AG04449 (cell line): ENCODE measurements at regions not wholly inside any gene's neighbourhood (a gene's known extent, or its start where the extent isn't known, plus 50 kb on each side); places are given as distances from the start of the nearest gene placed in this dataset.

Experiments
- CTCF ChIA-PET: fragments of 350-600 bp; formaldehyde crosslinking; extraction: SDS; loops from one replicate; lab custom pipeline; 2021; ENCODE audit warnings: antibody characterized with exemption; lab: Yijun Ruan, JAX
- POLR2A ChIA-PET: fragments of 400-600, 350-600 bp; formaldehyde crosslinking; extraction: SDS; loops from one replicate; lab custom pipeline; 2020; ENCODE audit warnings: antibody characterized with exemption, inconsistent platforms; lab: Yijun Ruan, JAX
- DNase-seq: peaks from one replicate; pipeline ENCODE4 v3.0.0-alpha.2; 2010; ENCODE audit warnings: low read depth, low spot score
- H3K4me3 ChIP-seq: 2 replicates; pipeline ENCODE4 v1.5.1; 2011; ENCODE audit warnings: low read depth, mild to moderate bottlenecking, control low read depth, low read length
- TF ChIP-seq, protein P1 (sequence below): IDR thresholded peaks from one replicate; pipeline ENCODE4 v1.5.1; 2011; ENCODE audit warnings: mild to moderate bottlenecking, moderate library complexity, low read length, control low read depth, inconsistent platforms; ENCODE audit not compliant: insufficient read depth; ENCODE audit errors: missing control alignments

DNA sequence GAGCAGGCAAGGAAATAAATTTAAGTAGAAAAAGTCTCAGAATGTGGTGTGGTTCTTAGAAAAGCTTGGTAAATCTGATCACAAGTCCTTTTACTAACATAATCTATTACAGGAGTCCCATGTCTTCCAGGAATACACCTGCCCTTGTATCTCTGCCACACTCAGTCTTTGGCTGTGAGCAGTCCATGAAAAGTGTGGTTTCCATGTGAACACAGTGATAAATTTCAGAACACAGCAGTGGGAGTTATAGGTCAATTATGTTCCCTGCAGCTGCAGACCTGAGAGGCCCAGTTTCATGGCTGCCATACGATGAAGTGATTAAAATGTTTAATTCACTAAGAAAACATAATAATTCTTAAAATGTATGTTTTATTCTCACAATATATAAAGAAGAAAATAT, 366.9 kb upstream of the STAC start:
- TF ChIP-seq, protein P1, sequence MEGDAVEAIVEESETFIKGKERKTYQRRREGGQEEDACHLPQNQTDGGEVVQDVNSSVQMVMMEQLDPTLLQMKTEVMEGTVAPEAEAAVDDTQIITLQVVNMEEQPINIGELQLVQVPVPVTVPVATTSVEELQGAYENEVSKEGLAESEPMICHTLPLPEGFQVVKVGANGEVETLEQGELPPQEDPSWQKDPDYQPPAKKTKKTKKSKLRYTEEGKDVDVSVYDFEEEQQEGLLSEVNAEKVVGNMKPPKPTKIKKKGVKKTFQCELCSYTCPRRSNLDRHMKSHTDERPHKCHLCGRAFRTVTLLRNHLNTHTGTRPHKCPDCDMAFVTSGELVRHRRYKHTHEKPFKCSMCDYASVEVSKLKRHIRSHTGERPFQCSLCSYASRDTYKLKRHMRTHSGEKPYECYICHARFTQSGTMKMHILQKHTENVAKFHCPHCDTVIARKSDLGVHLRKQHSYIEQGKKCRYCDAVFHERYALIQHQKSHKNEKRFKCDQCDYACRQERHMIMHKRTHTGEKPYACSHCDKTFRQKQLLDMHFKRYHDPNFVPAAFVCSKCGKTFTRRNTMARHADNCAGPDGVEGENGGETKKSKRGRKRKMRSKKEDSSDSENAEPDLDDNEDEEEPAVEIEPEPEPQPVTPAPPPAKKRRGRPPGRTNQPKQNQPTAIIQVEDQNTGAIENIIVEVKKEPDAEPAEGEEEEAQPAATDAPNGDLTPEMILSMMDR = no peak
- POLR2A ChIA-PET = no interaction called here

DNA sequence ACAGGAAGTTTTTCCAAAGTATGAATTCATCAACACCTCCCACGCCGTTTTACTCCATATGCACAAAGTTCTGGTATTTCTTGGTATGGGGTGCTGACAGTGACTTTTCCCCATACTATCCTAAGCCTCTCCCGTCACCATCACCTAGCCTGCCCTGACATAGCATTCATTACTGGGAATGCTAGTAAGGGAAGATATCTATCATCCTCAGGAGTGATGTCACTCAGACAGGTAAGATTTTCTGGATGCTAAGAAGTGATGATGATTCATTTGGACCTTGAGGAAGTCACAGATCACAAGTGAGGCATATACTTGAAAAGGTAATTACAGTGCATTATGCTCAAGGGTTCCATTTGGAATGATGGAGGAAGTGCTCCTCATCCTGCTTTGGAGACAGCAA, 355.1 kb upstream of the STAC start:
- DNase-seq = no peak
- ChIA-PET CTCF (no interaction called here), POLR2A (no interaction called here)
- TF ChIP-seq, protein P1 = no peak
- no peak overlapping the region for H3K4me3 ChIP-seq

More for the DNA sequence above, 366.9 kb upstream of the STAC start:
- H3K4me3 ChIP-seq = no peak overlapping the region
- no peak for DNase-seq
- CTCF ChIA-PET = no interaction called here

DNA sequence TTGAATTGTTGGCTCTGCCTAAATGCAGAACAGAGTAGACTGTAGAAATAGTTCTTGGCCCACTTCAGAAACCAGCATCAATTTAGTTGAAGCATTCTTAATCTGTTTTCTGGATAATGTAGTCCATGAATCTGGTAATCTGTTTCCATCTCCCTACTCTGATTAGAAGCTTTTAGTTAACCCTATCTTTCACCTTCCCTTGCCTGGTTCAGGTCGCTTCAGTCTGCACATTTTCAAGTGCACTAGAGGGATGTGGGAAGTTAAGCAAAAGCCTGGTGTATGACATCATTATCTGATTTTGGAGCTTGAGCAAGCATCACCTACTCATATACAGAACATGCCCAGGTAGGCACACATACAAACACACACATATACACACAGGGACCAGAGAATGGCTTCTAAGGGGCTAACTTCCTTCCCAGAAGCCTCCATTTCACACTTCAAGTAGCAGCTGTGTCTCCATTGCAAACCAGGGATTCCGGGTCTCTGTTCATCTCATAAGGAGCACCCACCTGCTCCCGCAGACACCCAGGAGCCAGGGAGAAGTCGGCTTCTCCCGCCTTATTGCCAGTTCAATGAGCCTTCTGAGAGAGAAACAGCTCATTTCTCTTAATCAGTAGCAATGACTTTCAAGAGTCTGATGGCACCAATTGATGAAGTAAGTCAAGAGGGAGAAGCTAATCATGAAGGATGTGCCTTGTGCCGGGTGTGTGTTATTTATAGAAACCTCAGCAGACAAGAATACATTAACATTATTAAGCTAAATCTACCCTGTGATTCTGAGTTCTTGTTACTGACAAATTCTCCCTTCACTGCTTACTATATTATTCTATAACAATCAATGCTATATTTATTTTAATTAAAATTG, 347.9 kb upstream of the STAC start:
- ChIA-PET CTCF (no interaction called here), POLR2A (no interaction called here)
- DNase-seq = no peak
- H3K4me3 ChIP-seq = no peak overlapping the region
- TF ChIP-seq, protein P1 = no peak

DNA sequence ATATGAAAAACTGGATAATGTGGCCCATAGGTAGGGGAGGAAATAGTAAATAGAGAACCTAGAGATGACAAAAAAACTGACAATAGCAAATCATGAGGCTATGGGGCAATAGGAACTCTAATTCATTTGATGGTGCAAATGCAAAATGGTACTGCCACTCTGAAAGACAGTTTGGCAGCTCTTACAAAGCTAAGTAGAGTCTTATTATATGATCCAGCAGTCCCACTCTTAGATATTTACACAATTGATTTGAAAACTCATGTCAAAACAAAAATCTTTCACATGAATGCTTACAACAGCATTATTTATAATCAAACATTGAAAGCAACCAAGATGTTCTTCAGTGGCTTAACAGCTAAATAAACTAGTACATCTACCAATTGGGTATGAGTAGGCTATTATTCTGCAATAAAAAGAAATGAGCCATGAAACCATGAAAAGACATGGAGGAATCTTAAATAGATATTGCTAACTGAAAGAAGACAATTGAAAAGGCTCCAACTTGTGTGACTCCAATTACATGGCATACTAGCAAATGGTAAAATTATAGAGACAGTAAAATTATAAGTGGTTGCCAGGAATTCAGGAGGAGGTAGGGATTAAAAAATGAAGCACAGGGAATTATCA, 321.8 kb upstream of the STAC start:
- ChIA-PET POLR2A (no interaction called here), CTCF (no interaction called here)
- DNase-seq = no peak
- TF ChIP-seq, protein P1 = no peak
- no peak overlapping the region for H3K4me3 ChIP-seq

DNA sequence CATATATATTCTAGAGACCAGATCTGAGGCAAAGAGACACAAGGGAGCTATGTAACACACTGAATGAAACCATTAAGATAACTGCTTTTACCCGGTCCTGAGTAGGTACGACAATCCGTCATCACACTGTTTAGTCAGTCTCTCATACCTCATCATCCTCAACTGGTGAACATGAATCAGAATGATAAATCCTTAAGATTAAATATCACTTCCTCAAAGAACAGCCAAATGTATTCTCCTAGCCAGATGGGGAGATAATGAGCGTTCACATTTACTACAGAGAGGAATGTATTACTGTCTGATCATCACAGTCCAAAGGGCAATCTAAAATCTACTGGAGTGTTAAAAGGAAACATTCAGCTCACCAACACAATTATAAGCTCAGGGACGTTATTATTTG, 319.4 kb upstream of the STAC start:
- TF ChIP-seq, protein P1 = no peak
- DNase-seq = no peak
- H3K4me3 ChIP-seq = no peak overlapping the region
- POLR2A ChIA-PET = no interaction called here
- CTCF ChIA-PET = no interaction called here

DNA sequence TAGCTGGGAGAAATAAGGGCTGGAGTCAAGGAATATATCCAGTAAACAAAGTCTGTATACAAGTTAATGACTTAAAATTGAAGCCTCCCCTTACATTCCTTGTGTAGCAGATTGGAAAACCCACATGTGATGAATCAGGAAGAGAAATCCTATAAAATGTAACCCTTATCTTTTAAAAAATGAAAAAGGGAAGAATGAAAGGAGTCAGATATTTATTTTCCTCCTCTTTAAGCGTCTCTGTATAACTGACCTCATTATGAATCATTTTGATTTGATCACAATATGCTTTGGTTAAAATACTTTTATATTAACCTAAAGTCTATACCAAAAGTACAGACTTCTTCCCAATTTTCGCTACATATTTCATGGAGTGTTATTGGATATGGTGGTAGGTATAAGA, 316.3 kb upstream of the STAC start:
- TF ChIP-seq, protein P1 = no peak
- no peak overlapping the region for H3K4me3 ChIP-seq
- POLR2A ChIA-PET = no interaction called here
- CTCF ChIA-PET = no interaction called here
- DNase-seq = no peak
